GM19438 (cell line): ENCODE measurements at regions not wholly inside any gene's neighbourhood (a gene's known extent, or its start where the extent isn't known, plus 50 kb on each side); places are given as distances from the start of the nearest gene placed in this dataset.
"Not testable (repeated sequence)": the region's sequence is repeated elsewhere in the genome, so short reads cannot be mapped to it uniquely, and the experiment has no call there.

Source experiments
- ATAC-seq: cut with Tn5 transposase; IDR thresholded peaks from one replicate; pipeline ENCODE4 v1.9.1; 2021; ENCODE audit warnings: low read depth; ENCODE audit not compliant: unreplicated experiment

- ATAC-seq: no peak
Measured at GRCh38 chr18:6566338-6566911, 151.7 kb upstream of the L3MBTL4 start.

DNA sequence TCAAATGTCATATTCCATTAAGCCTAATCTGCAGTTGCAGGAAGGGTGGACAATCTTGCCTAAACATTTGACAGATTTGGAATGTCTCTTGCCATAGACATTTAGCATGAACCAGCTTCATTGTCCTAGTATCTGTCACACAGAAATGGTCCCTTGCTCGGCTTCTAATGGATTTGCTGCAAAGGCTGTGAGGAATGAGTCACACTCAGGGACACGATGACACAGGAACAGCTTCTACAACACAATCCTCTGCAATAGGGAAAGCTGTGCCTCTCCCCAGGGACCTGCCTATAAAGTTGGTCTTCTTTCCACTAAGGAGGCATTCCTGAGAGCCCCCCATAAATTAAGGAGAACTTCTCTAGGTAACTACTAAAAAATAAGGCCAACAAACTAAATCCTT is 155.1 kb upstream of the L3MBTL4 start:
- no peak for ATAC-seq

- ATAC-seq: no peak
Measured at GRCh38 chr18:6570581-6571238, 156.0 kb upstream of the L3MBTL4 start.

DNA sequence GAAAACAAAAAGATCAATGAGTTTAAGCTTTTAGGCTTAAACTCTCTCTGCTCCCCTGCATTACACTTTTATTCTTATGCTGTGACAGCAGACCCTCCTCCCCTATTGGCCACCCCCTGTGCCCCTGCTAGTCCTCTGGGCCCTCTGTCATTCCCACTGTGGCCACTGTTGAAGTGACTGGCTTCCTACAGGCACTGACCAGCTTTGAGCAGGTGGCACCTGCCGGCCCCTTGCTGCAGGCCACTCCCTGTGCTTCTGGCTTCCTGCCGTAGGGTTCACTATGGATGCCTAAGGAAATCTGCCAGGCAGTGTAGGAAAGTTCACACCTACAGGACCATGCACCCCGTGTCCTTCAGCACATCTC is 156.5 kb upstream of the L3MBTL4 start:
- no peak for ATAC-seq

GRCh38 chr18:6572192-6572591 is 157.3 kb upstream of the ARHGAP28 start:
- not testable (repeated sequence) for ATAC-seq

DNA sequence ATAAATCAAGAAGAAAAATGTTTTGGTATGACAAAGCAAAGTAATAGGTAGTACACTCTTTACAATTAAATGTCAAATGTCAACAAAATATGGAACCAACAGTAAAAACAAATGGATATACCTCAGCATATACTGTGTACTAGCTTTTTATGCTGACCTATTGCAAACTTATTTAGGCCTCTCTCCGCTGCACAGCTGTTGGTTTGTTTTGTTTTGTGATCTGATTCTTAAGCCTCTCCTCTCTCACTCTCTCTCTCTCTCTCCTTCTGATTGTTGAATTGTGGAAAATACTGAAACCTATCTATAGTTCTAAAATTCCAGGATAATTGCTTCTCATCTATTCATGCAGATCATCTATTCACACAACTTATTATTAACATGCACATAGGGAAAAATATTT is 154.9 kb upstream of the ARHGAP28 start:
- no peak for ATAC-seq

DNA sequence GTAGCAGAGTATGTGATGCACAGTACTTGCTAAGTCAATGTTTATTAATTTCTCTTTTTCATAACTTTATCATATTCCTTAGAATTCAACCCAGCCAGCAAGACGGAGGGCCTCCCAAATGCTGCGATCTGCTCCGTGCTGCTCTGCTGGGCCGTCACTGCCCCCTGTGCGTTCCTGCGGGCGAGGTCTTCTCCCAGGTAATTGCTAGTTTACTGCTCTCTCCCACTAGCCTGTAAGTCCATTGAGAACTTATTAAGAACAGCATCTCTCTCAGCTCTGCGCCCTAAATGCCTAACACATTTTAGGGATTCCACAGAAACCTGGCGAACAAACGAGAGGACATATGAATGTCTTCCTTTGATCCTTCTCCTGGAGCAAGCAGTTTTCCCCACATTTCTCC is 153.6 kb upstream of the ARHGAP28 start:
- no peak for ATAC-seq

- ATAC-seq: no peak
Measured at GRCh38 chr18:6576718-6577375, 152.7 kb upstream of the ARHGAP28 start.

DNA sequence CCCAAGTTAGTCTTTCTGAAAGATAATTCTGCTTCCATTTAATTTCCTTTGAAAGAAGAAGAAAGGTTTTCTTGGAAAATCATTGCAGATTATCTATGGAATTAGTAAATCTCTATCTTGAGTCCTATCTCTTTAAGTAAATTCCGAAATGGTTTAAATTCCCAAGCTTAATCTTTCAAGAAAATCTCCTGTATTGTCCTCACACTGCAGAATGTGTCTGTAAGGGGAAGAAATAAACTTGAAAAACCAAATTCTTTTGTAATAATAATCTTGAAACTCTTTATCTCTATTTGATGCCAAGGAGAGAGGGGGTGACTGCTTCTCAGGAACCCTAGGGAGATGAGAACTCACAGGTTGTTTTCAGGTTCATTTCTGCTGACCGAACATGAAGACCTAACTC is 150.8 kb upstream of the ARHGAP28 start:
- ATAC-seq: no peak

GRCh38 chr18:6579486-6579885 is 150.0 kb upstream of the ARHGAP28 start:
- no peak for ATAC-seq

DNA sequence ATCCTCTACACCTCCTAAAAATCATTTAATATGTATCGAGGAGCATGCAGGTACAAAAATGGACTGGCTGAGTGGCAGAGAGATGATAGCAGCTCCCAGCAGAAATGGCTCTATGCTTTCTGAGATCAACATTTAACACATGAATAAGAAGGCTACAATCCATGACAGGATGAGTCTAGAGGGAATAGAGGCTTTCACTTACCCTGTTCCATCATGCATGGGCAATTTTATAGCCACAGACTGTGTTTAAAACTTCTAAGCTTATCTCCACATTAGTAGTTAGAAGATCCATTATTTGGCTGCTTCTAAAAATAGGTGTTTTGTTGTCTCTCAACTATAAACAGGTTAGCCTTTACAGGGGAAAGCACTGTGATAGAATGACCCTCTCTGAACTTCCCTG is 149.1 kb upstream of the ARHGAP28 start:
- no peak for ATAC-seq

DNA sequence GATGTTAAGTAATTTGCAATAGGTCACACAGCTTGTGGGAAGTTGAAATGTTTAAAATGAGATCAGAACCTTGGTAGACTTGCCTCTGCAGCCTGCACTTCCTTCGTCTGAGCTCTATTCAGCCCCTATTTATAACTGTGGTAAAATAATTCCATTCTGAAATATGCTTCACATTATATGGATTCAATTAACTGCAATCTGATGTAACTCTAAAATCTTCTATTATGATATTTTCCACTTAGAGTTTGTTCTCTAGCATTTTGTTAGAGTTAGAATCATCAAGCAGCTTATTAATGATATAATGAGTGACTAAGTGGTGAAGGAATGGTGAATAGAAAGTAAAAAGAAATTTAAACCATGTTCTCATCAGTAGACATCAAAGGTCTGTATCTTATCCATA is 139.6 kb upstream of the ARHGAP28 start:
- no peak for ATAC-seq

GRCh38 chr18:6590326-6590725 is 139.2 kb upstream of the ARHGAP28 start:
- ATAC-seq: no peak

- no peak for ATAC-seq
Measured at GRCh38 chr18:6591491-6591890, 138.0 kb upstream of the ARHGAP28 start.

GRCh38 chr18:6592522-6592921 is 137.0 kb upstream of the ARHGAP28 start:
- ATAC-seq: no peak

- ATAC-seq: no peak
Measured at GRCh38 chr18:6593142-6593885, 136.2 kb upstream of the ARHGAP28 start.

DNA sequence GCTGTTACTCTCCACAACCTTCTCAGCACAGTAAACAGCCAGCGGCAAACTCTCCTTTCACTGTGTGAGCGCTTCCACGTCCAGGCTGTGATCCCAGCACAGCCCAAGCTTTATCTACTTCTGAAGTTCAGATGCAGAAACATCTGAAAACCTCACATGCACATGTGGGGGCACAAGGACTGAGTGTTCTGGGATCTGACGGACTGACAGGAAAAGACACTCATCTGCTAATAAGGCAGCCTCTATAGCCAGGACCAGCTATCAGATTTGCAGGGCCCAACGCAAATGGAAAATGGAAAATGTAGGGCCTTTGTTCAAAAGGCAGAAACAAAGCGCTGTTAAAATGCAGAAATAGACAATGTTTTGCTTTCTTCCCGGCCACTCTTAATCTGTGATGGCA is 133.8 kb upstream of the ARHGAP28 start:
- ATAC-seq: no peak

DNA sequence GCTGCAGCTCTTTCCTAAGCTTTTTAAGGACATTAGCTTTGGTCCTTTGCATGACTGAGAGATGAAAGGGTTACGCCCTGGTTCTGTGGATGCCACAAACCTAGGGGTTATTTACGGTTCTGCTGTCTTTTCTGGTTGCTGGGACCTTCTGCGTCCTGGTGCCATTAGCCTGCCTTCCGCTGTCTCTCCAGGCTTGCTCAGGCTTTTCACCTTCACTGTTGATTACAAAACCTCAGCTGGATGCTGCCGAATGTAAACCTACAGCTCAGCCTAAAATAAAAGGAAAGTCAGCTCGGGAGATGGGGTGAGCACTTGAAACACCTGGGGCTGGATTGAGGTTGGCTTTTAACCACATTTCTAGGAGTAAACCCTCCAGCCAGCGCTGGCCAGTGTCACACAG is 130.9 kb upstream of the ARHGAP28 start:
- ATAC-seq: no peak

GRCh38 chr18:6600667-6601167 is 128.8 kb upstream of the ARHGAP28 start:
- no peak for ATAC-seq

DNA sequence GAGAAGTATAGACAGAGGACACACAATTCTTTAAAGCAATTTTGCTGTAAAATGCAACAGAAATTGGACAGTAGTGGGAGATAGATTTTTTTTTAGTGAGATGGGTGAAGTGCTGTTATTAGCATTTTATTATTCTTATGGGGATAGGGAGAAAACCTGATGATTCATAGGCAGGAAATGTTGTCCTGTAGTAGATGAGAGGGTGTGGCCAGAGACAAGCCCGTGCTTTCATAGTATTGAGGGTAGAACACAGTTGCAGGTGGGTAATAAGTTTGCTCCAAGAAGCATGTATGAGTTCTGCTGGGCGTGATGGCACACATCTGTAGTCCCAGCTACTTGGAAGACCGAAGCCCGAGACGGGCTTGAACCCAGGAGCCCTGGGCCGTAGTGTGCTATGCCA is 128.3 kb upstream of the ARHGAP28 start:
- no peak for ATAC-seq

DNA sequence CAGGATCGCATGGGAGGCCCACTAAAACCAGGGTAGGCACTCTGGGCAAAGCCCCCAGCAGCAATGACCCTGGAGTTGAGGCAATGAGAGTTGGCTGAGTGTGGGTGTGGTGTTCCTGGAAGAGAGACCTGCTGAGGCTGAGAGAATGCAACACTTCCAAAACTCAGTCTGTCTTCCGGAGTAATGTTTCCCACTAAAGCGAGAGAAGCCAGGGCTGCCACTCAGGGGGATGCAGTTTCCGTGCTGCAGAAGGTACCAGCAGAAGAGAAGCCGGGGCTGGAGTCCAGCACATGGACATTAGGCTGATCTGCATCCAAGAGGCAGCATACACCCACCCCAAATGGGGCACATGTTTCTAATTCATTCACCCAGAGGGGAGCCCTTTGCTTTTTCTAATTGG is 127.2 kb upstream of the ARHGAP28 start:
- ATAC-seq: no peak
